Kidney epithelial cell (primary cell): ENCODE measurements at regions not wholly inside any gene's neighbourhood (a gene's known extent, or its start where the extent isn't known, plus 50 kb on each side); places are given as distances from the start of the nearest gene placed in this dataset.

Experiments used
- DNase-seq: peaks from one replicate; pipeline ENCODE4 v3.0.0-alpha.2; 2010; ENCODE audit warnings: low read depth
- H3K27me3 ChIP-seq: 2 replicates; pipeline ENCODE4 v1.6.0; 2011; ENCODE audit warnings: low read length; ENCODE audit not compliant: control insufficient read depth, insufficient read depth
- H3K36me3 ChIP-seq: 2 replicates; pipeline ENCODE4 v1.5.1; 2011; ENCODE audit warnings: low read length; ENCODE audit not compliant: control insufficient read depth, insufficient read depth
- H3K4me3 ChIP-seq: 2 replicates; pipeline ENCODE4 v1.5.1; 2011; ENCODE audit warnings: low read depth, mild to moderate bottlenecking, control low read depth, low read length
- TF ChIP-seq, protein P1 (sequence below): IDR thresholded peaks from 2 replicates; pipeline ENCODE4 v1.5.1; 2011; ENCODE audit warnings: mild to moderate bottlenecking, moderate library complexity, low read length, control low read depth, inconsistent platforms; ENCODE audit not compliant: insufficient read depth, poor library complexity, severe bottlenecking

DNA sequence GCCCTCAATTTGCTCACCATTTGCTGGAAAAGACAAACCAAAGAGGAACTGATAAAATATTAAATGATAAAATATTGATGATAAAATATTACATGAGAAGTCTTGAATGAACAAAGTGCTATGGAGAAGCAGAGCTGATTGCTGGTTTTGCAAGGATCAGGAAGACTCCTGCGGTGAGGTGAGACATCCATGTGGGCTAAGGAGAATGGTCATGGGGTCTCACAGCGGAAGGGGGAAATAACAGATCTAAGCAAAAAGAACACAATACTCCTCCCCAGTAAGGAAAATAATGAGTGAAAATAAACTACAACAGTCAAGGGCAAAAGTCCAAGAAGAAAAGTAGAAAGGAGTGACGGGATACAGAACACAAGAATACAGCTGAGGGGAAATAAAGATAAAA is 146.8 kb downstream of the LURAP1L start:
- TF ChIP-seq, protein P1, sequence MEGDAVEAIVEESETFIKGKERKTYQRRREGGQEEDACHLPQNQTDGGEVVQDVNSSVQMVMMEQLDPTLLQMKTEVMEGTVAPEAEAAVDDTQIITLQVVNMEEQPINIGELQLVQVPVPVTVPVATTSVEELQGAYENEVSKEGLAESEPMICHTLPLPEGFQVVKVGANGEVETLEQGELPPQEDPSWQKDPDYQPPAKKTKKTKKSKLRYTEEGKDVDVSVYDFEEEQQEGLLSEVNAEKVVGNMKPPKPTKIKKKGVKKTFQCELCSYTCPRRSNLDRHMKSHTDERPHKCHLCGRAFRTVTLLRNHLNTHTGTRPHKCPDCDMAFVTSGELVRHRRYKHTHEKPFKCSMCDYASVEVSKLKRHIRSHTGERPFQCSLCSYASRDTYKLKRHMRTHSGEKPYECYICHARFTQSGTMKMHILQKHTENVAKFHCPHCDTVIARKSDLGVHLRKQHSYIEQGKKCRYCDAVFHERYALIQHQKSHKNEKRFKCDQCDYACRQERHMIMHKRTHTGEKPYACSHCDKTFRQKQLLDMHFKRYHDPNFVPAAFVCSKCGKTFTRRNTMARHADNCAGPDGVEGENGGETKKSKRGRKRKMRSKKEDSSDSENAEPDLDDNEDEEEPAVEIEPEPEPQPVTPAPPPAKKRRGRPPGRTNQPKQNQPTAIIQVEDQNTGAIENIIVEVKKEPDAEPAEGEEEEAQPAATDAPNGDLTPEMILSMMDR, result no peak
- no peak for DNase-seq
- Histone ChIP-seq H3K4me3 (no peak overlapping the region), H3K36me3 (no peaks in the 10 kb centered on the region), H3K27me3 (no peaks in the 10 kb centered on the region)

DNA sequence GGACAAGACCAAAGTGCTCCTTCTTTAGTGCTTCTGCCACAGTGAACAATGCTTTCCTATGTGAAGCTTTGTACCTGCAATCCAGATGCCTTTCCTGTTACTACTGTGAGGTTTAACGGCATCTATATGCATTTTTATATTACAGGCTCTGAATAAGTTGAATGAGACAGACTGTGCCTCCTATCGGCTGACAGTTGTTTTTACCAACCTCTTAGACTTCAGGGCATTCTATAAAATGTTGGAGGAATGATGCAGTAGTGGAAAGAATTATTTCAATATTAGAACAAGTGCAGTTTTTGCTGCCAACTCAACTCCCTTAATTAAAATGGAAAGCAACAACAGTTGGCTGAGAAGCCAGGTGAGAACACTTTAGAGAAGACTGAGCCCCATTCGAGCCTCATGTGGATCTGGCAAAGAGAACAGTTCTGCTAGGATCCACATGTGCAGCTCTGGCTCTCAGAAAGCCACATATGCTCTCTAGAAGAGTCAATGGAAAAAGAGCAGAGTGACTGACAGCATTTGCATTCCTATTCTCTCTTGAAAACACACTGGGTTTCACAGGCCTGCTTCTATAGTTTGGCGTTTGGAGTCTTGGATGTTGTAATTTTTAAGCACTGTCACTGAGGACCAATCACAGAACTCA is 147.5 kb downstream of the LURAP1L start:
- no peaks in the 10 kb centered on the region for H3K27me3 ChIP-seq
- TF ChIP-seq, protein P1, result no peak
- DNase-seq, result no peak
- no peaks in the 10 kb centered on the region for H3K36me3 ChIP-seq
- no peak overlapping the region for H3K4me3 ChIP-seq

DNA sequence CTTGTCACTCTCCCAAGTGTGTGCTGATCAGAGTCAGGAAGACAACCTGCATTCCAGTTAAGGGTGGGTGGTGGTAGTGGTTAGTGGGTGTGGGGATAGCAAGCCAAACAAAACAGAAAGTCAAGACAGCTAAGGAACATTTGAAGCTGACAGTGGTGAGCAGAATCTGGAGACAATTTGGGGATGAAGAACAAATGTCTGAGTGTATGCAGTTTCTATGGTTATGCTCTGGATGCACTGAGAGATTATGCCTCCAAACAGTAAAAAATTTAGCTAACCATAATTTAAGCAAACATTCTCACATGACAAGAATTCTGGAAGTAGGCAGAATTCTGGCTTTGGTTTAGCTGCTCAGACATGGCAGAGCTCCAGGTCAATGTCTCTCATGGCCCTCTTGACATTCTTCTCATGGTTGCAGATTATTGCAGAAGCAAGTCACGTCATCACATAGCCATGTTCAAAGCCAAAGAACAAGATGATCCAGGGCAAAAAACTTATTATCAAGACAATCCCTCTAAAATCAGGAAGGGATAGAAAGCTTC is 148.7 kb downstream of the LURAP1L start:
- Histone ChIP-seq H3K36me3 (no peaks in the 10 kb centered on the region), H3K4me3 (no peak overlapping the region), H3K27me3 (no peaks in the 10 kb centered on the region)
- no peak for DNase-seq
- TF ChIP-seq, protein P1, result no peak

DNA sequence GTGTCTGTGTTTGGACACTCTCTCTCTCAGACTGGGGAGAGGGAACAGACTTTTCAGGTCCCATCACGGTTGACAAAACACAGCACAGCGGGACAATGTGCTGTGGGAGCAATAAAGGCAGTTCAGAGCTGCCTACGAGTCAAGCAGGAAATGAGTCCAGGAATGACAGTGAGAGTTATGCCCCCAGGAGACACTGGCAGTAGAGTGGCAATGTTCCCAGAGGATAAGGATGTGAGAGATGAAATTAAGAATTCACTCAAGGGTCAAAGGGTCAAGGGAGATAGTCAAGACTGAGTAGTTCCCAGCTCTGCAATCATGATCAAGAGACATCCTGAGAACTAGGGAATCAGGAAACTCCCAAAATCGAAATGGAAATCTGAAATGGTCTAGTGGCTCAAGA is 156.1 kb downstream of the LURAP1L start:
- no peaks in the 10 kb centered on the region for H3K36me3 ChIP-seq
- no peak for DNase-seq
- TF ChIP-seq, protein P1, result no peak
- no peak overlapping the region for H3K4me3 ChIP-seq
- no peaks in the 10 kb centered on the region for H3K27me3 ChIP-seq

DNA sequence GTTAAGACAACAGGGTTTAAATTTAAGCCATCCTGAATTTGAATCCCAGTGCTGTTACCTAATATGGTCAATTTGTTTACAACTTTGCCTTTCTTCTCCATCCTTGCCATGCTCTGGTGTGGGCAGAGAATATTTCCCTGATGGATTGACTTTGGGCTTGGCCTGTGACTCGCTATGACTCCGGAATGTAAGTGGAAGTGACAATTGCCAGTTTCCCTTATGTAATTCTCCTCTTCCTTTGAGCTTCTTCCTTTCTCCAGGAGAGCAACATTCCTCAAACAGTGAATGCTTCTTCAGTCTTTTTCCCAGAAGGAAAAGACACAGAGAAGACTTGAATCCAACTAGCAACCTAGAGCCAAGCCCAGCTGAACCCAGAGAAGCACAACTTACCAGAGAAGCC is 159.1 kb downstream of the LURAP1L start:
- H3K4me3 ChIP-seq, result no peak overlapping the region
- DNase-seq, result peak; percentile 32
- H3K27me3 ChIP-seq, result no peaks in the 10 kb centered on the region
- H3K36me3 ChIP-seq, result no peaks in the 10 kb centered on the region
- TF ChIP-seq, protein P1, result no peak
